Fibroblast of skin of right quadriceps (primary cell): ENCODE measurements at regions not wholly inside any gene's neighbourhood (a gene's known extent, or its start where the extent isn't known, plus 50 kb on each side); places are given as distances from the start of the nearest gene placed in this dataset.
A peak's percentile ranks its signal among the peaks of the same experiment; 100 is the strongest.
"Not testable (repeated sequence)": the region's sequence is repeated elsewhere in the genome, so short reads cannot be mapped to it uniquely, and the experiment has no call there.

ENCODE experiments used
- DNase-seq: peaks from one replicate; pipeline ENCODE4 v3.0.0-alpha.2; 2013

- no peak for DNase-seq
Observed at GRCh38 chr2:137892739-137893138, 71.5 kb upstream of the HNMT start.

GRCh38 chr2:137893145-137893544 lies 71.1 kb upstream of the HNMT start:
- no peak for DNase-seq

- no peak for DNase-seq
Observed at GRCh38 chr2:137896467-137896866, 67.8 kb upstream of the HNMT start.

- DNase-seq, result no peak
Observed at GRCh38 chr2:137897082-137897481, 67.2 kb upstream of the HNMT start.

- no peak for DNase-seq
Observed at GRCh38 chr2:137900421-137901141, 63.7 kb upstream of the HNMT start.

GRCh38 chr2:137910641-137911040 lies 53.6 kb upstream of the HNMT start:
- DNase-seq, result peak; percentile 17

GRCh38 chr2:137912371-137912770 lies 51.9 kb upstream of the HNMT start:
- DNase-seq, result no peak

GRCh38 chr2:137913169-137913568 lies 51.1 kb upstream of the HNMT start:
- no peak for DNase-seq

- not testable (repeated sequence) for DNase-seq
Observed at GRCh38 chr2:137913648-137914047, 50.6 kb upstream of the HNMT start.
